WTC11 (cell line): ENCODE measurements at regions not wholly inside any gene's neighbourhood (a gene's known extent, or its start where the extent isn't known, plus 50 kb on each side); places are given as distances from the start of the nearest gene placed in this dataset.

Source experiments
- ATAC-seq: fragments of 200-7000 bp; cut with Tn5 transposase; 2 replicates; pipeline ENCODE4 v1.10.0; 2021; ENCODE audit warnings: mild to moderate bottlenecking, moderate library complexity
- CTCF ChIA-PET: fragments of 300-600 bp; sonication (Branson Sonifier 250); formaldehyde crosslinking; loops from one replicate; lab custom pipeline; 2021; ENCODE audit warnings: antibody characterized with exemption; lab: Charles Lee
- POLR2A ChIA-PET: fragments of 350-600 bp; sonication (Branson Sonifier 250); formaldehyde crosslinking; loops from one replicate; lab custom pipeline; 2021; ENCODE audit warnings: antibody characterized with exemption; lab: Charles Lee
- DNase-seq: peaks from one replicate; pipeline ENCODE4 v3.0.0; 2021; ENCODE audit warnings: low spot score
- H3K27ac Mint-ChIP-seq: 2 replicates; pipeline ENCODE4 v1.8.0; 2021; ENCODE audit warnings: mixed read lengths
- H3K27me3 Mint-ChIP-seq: 2 replicates; pipeline ENCODE4 v1.8.0; 2021; ENCODE audit warnings: low read depth, mild to moderate bottlenecking, moderate library complexity, mixed read lengths
- H3K36me3 Mint-ChIP-seq: 2 replicates; pipeline ENCODE4 v1.8.0; 2021; ENCODE audit warnings: mixed read lengths
- H3K4me1 Mint-ChIP-seq: 2 replicates; pipeline ENCODE4 v1.8.0; 2022; ENCODE audit warnings: mixed read lengths
- H3K4me3 Mint-ChIP-seq: 2 replicates; pipeline ENCODE4 v1.8.0; 2021; ENCODE audit warnings: mild to moderate bottlenecking, moderate library complexity, mixed read lengths
- H3K9me3 Mint-ChIP-seq: 2 replicates; pipeline ENCODE4 v1.8.0; 2021; ENCODE audit warnings: mixed read lengths
- AFF4 ChIP-seq: sonication (generic); formaldehyde crosslinking; IDR thresholded peaks from 2 replicates; pipeline ENCODE4 v1.8.1; 2023; ENCODE audit warnings: mild to moderate bottlenecking, missing genetic modification reagents, borderline replicate concordance
- AR ChIP-seq: fragments of 250-450 bp; sonication (Bioruptor Pico); IDR thresholded peaks from 2 replicates; pipeline ENCODE4 v1.9.0; 2021; ENCODE audit warnings: mild to moderate bottlenecking
- ATF2 ChIP-seq: sonication (generic); formaldehyde crosslinking; IDR thresholded peaks from 2 replicates; pipeline ENCODE4 v1.8.1; 2022; ENCODE audit warnings: low read depth, missing genetic modification reagents, borderline replicate concordance
- CREB1 ChIP-seq: sonication (generic); formaldehyde crosslinking; IDR thresholded peaks from 2 replicates; pipeline ENCODE4 v1.8.0; 2023; ENCODE audit warnings: mild to moderate bottlenecking, missing genetic modification reagents
- ERG ChIP-seq: fragments of 250-450 bp; sonication (Bioruptor Pico); IDR thresholded peaks from 2 replicates; pipeline ENCODE4 v1.8.0; 2021; ENCODE audit warnings: mild to moderate bottlenecking
- FOXP4 ChIP-seq: sonication (generic); formaldehyde crosslinking; IDR thresholded peaks from 2 replicates; pipeline ENCODE4 v1.8.0; 2022; ENCODE audit warnings: mild to moderate bottlenecking, missing genetic modification reagents
- NR2C2 ChIP-seq: sonication (generic); formaldehyde crosslinking; IDR thresholded peaks from 2 replicates; pipeline ENCODE4 v1.8.0; 2022; ENCODE audit warnings: mild to moderate bottlenecking, missing genetic modification reagents
- PRRX2 ChIP-seq: fragments of 250-450 bp; sonication (Bioruptor Pico); IDR thresholded peaks from 2 replicates; pipeline ENCODE4 v1.8.0; 2021; ENCODE audit warnings: mild to moderate bottlenecking
- SMAD3 ChIP-seq: sonication (generic); formaldehyde crosslinking; IDR thresholded peaks from 2 replicates; pipeline ENCODE4 v1.8.0; 2022; ENCODE audit warnings: missing genetic modification reagents, mild to moderate bottlenecking, borderline replicate concordance
- SMAD4 ChIP-seq: sonication (generic); formaldehyde crosslinking; IDR thresholded peaks from 2 replicates; pipeline ENCODE4 v1.8.0; 2022; ENCODE audit warnings: mild to moderate bottlenecking, missing genetic modification reagents
- SOX15 ChIP-seq: fragments of 250-450 bp; sonication (Bioruptor Pico); IDR thresholded peaks from 2 replicates; pipeline ENCODE4 v1.9.0; 2021; ENCODE audit warnings: mild to moderate bottlenecking
- TCF7 ChIP-seq: sonication (generic); formaldehyde crosslinking; IDR thresholded peaks from 2 replicates; pipeline ENCODE4 v1.8.0; 2022; ENCODE audit warnings: mild to moderate bottlenecking, low read depth, missing genetic modification reagents, moderate library complexity
- ZNF219 ChIP-seq: sonication (generic); formaldehyde crosslinking; IDR thresholded peaks from 2 replicates; pipeline ENCODE4 v1.8.0; 2023; ENCODE audit warnings: missing genetic modification reagents, mild to moderate bottlenecking, borderline replicate concordance
- ZNF671 ChIP-seq: fragments of 250-450 bp; sonication (Bioruptor Pico); IDR thresholded peaks from 2 replicates; pipeline ENCODE4 v1.8.0; 2021; ENCODE audit warnings: mild to moderate bottlenecking

- TF ChIP-seq ERG (CRISPR knock-in tag), result no peak
- no peak for TF ChIP-seq AR (CRISPR knock-in tag)
- TF ChIP-seq CREB1 (CRISPR knock-in tag), result no peak
- TF ChIP-seq, all 79 proteins: peak for 0
Observed at GRCh38 chr16:54672500-54672899, 258.2 kb upstream of the IRX5 start (continued).

- ChIA-PET POLR2A (no interaction called here), CTCF (no interaction called here)
- no peak overlapping the region for H3K4me3 Mint-ChIP-seq
- H3K27me3 Mint-ChIP-seq, result peaks cover 45% of the 10 kb centered on the region
- ATAC-seq (no peak), DNase-seq (no peak)
- peaks cover 20% of the 10 kb centered on the region for H3K9me3 Mint-ChIP-seq
- TF ChIP-seq SOX15 (CRISPR knock-in tag) (no peak), SMAD4 (CRISPR knock-in tag) (no peak), ZNF219 (CRISPR knock-in tag) (no peak), ZNF671 (CRISPR knock-in tag) (no peak), ATF2 (CRISPR knock-in tag) (no peak), NR2C2 (CRISPR knock-in tag) (no peak), AFF4 (CRISPR knock-in tag) (no peak), SMAD3 (CRISPR knock-in tag) (no peak), PRRX2 (CRISPR knock-in tag) (no peak), TCF7 (no peak), CREB1 (CRISPR knock-in tag) (no peak), FOXP4 (CRISPR knock-in tag) (no peak)
- H3K4me1 Mint-ChIP-seq, result peaks cover 47% of the 10 kb centered on the region
- H3K27ac Mint-ChIP-seq, result no peak overlapping the region
- peaks cover 13% of the 10 kb centered on the region for H3K36me3 Mint-ChIP-seq
Observed at GRCh38 chr16:54657709-54658102, 273.0 kb upstream of the IRX5 start.
